Panc1 (cell line): ENCODE measurements at regions not wholly inside any gene's neighbourhood (a gene's known extent, or its start where the extent isn't known, plus 50 kb on each side); places are given as distances from the start of the nearest gene placed in this dataset.
"Not testable (repeated sequence)": the region's sequence is repeated elsewhere in the genome, so short reads cannot be mapped to it uniquely, and the experiment has no call there.

Source experiments
- ATAC-seq: fragments of 200-7000 bp; cut with Tn5 transposase; 2 replicates; pipeline ENCODE4 v1.9.1; 2020; ENCODE audit warnings: mild to moderate bottlenecking, moderate library complexity
- BruUV-seq: library from RNA; stranded (reverse); fragments of 400-500 nt; replicated peaks from 2 replicates; lab custom pipeline; 2021; lab: Mats Ljungman, UMichigan
- CTCF ChIA-PET: fragments of 300-600 bp; sonication (Branson Sonifier 250); formaldehyde crosslinking; loops from one replicate; lab custom pipeline; 2022; ENCODE audit warnings: antibody characterized with exemption; lab: Charles Lee
- POLR2A ChIA-PET: fragments of 300-600 bp; sonication (Branson Sonifier 250); formaldehyde crosslinking; loops from one replicate; lab custom pipeline; 2022; ENCODE audit warnings: antibody characterized with exemption; lab: Charles Lee
- DNase-seq: peaks from one replicate; pipeline ENCODE4 v3.0.0-alpha.2; 2010; ENCODE audit warnings: low read depth, low spot score
- H3K27ac ChIP-seq: 2 replicates; pipeline ENCODE4 v1.5.1; 2011; ENCODE audit warnings: mild to moderate bottlenecking, low read length, inconsistent platforms
- H3K27me3 ChIP-seq: fragments of 200-500 bp; sonication (Bioruptor generic); 2 replicates; pipeline ENCODE4 v1.6.0; 2014; ENCODE audit warnings: low read length, inconsistent platforms; ENCODE audit not compliant: control insufficient read depth, insufficient read depth
- H3K36me3 ChIP-seq: fragments of 200-500 bp; sonication (Bioruptor generic); 2 replicates; pipeline ENCODE4 v1.5.1; 2014; ENCODE audit warnings: inconsistent platforms, mild to moderate bottlenecking, low read length, moderate library complexity; ENCODE audit not compliant: control insufficient read depth, insufficient read depth
- H3K4me1 ChIP-seq: 2 replicates; pipeline ENCODE4 v1.5.1; 2011; ENCODE audit warnings: inconsistent platforms, mild to moderate bottlenecking, low read length, moderate library complexity; ENCODE audit not compliant: control insufficient read depth, insufficient read depth
- H3K4me3 ChIP-seq, 2 experiments: 2 replicates each; pipeline ENCODE4 v1.5.1; 2011 to 2012; ENCODE audit warnings: low read depth in 2 of 2, low read length in 2 of 2, mild to moderate bottlenecking in 2 of 2, inconsistent platforms in 1 of 2, moderate library complexity in 1 of 2
- H3K9me3 ChIP-seq: fragments of 200-500 bp; sonication (Bioruptor generic); 2 replicates; pipeline ENCODE4 v1.5.1; 2014; ENCODE audit warnings: low read depth, mild to moderate bottlenecking, inconsistent platforms, low read length, moderate library complexity; ENCODE audit not compliant: control insufficient read depth, insufficient read depth
- POLR2AphosphoS5 ChIP-seq: IDR thresholded peaks from 2 replicates; pipeline ENCODE4 v1.6.1; 2012; ENCODE audit warnings: mild to moderate bottlenecking, low read depth, low read length, moderate library complexity
- SIN3A ChIP-seq: IDR thresholded peaks from 2 replicates; pipeline ENCODE4 v1.6.1; 2012; ENCODE audit warnings: low read depth, mild to moderate bottlenecking, low read length, moderate library complexity, borderline replicate concordance; ENCODE audit not compliant: insufficient read depth
- TCF7L2 ChIP-seq: IDR thresholded peaks from 2 replicates; pipeline ENCODE4 v1.6.1; 2011; ENCODE audit warnings: mild to moderate bottlenecking, low read depth, low read length, inconsistent platforms
- in situ Hi-C: cut with HindIII; loops from 2 replicates; pipeline ENCODE4 v1.10.0; 2016; ENCODE audit warnings: low sequenced_read_pairs, low pct_unique_long_range_greater_than_20kb
- intact Hi-C: fragments of 100-400 bp; cut with micrococcal nuclease; formaldehyde crosslinking; loops from one replicate; pipeline ENCODE4 v1.10.0; 2022; ENCODE audit not compliant: unreplicated experiment
- TF ChIP-seq, protein P1 (sequence below): fragments of 450-650 bp; IDR thresholded peaks from 2 replicates; pipeline ENCODE4 v1.5.1; 2017; ENCODE audit warnings: mild to moderate bottlenecking
- TF ChIP-seq, protein P2 (sequence below), 2 experiments: IDR thresholded peaks; 2 replicates each; pipeline ENCODE4 v1.6.1; 2011 to 2012; ENCODE audit warnings: low read depth in 2 of 2, control low read depth in 1 of 2, low read length in 1 of 2, mild to moderate bottlenecking in 1 of 2, moderate library complexity in 1 of 2; ENCODE audit not compliant: insufficient read depth in 1 of 2

DNA sequence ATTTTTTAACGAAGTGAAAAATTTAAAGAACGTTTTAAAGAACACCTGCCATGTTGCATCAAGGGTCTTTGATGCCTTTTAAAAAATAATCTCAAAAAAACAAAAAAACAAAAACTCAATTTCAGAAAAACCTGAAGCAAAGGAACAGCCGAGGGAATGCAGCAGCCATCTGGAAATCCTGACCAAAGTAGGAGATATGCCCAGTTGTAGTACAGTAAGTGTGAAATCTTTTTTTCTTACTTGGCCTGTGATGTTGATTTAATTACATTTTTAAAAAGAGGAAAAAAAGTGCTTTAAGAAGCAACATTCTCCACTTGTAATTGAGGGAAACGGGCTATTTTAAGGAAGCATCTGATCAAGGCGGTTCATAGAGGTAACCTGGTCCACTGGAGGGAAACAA is 213.7 kb upstream of the GAP43 start:
- ChIA-PET POLR2A (no interaction called here), CTCF (no interaction called here)
- intact Hi-C loops, result no loop called here
- DNase-seq, result no peak
- Histone ChIP-seq H3K9me3 (no peaks in the 10 kb centered on the region), H3K36me3 (no peaks in the 10 kb centered on the region), H3K27me3 (no peaks in the 10 kb centered on the region), H3K27ac (no peak overlapping the region), H3K4me1 (no peaks in the 10 kb centered on the region), H3K4me3 (no peak overlapping the region)
- no peak for ATAC-seq
- in situ Hi-C loops, result no loop called here
- BruUV-seq, result no TSS peak
- TF ChIP-seq, protein P1, sequence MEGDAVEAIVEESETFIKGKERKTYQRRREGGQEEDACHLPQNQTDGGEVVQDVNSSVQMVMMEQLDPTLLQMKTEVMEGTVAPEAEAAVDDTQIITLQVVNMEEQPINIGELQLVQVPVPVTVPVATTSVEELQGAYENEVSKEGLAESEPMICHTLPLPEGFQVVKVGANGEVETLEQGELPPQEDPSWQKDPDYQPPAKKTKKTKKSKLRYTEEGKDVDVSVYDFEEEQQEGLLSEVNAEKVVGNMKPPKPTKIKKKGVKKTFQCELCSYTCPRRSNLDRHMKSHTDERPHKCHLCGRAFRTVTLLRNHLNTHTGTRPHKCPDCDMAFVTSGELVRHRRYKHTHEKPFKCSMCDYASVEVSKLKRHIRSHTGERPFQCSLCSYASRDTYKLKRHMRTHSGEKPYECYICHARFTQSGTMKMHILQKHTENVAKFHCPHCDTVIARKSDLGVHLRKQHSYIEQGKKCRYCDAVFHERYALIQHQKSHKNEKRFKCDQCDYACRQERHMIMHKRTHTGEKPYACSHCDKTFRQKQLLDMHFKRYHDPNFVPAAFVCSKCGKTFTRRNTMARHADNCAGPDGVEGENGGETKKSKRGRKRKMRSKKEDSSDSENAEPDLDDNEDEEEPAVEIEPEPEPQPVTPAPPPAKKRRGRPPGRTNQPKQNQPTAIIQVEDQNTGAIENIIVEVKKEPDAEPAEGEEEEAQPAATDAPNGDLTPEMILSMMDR, result no peak
- TF ChIP-seq POLR2AphosphoS5, result no peak
- TF ChIP-seq, protein P2, sequence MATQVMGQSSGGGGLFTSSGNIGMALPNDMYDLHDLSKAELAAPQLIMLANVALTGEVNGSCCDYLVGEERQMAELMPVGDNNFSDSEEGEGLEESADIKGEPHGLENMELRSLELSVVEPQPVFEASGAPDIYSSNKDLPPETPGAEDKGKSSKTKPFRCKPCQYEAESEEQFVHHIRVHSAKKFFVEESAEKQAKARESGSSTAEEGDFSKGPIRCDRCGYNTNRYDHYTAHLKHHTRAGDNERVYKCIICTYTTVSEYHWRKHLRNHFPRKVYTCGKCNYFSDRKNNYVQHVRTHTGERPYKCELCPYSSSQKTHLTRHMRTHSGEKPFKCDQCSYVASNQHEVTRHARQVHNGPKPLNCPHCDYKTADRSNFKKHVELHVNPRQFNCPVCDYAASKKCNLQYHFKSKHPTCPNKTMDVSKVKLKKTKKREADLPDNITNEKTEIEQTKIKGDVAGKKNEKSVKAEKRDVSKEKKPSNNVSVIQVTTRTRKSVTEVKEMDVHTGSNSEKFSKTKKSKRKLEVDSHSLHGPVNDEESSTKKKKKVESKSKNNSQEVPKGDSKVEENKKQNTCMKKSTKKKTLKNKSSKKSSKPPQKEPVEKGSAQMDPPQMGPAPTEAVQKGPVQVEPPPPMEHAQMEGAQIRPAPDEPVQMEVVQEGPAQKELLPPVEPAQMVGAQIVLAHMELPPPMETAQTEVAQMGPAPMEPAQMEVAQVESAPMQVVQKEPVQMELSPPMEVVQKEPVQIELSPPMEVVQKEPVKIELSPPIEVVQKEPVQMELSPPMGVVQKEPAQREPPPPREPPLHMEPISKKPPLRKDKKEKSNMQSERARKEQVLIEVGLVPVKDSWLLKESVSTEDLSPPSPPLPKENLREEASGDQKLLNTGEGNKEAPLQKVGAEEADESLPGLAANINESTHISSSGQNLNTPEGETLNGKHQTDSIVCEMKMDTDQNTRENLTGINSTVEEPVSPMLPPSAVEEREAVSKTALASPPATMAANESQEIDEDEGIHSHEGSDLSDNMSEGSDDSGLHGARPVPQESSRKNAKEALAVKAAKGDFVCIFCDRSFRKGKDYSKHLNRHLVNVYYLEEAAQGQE (IDR thresholded peaks at IDR 0.05; ENCODE audit: insufficient read depth in 1 of 2, low read depth in 2 of 2, low read length in 1 of 2), result no peak
- no peak for TF ChIP-seq SIN3A
- TF ChIP-seq TCF7L2, result no peak

DNA sequence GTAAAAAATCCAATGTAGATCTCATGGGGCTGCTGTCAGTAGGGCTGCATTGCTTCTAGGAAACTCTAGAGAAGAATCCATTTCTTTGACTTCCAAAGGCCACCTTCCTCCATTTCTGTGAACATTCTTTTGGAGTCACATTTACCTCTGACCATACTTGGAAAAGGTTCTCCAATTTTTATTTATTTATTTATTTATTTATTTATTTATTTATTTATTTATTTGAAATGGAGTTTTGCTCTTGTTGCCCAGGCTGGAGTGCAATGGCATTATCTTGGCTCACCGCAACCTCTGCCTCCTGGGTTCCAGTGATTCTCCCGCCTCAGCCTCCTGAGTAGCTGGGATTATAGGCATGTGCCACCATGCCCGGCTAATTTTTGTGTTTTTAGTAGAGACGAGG is 208.7 kb upstream of the GAP43 start:
- BruUV-seq, H3K4me1 ChIP-seq, DNase-seq, H3K9me3 ChIP-seq, POLR2A ChIA-PET, intact Hi-C loops, CTCF ChIA-PET, in situ Hi-C loops, H3K27ac ChIP-seq, H3K27me3 ChIP-seq, H3K36me3 ChIP-seq, H3K4me3 ChIP-seq, ATAC-seq: not testable (repeated sequence)

DNA sequence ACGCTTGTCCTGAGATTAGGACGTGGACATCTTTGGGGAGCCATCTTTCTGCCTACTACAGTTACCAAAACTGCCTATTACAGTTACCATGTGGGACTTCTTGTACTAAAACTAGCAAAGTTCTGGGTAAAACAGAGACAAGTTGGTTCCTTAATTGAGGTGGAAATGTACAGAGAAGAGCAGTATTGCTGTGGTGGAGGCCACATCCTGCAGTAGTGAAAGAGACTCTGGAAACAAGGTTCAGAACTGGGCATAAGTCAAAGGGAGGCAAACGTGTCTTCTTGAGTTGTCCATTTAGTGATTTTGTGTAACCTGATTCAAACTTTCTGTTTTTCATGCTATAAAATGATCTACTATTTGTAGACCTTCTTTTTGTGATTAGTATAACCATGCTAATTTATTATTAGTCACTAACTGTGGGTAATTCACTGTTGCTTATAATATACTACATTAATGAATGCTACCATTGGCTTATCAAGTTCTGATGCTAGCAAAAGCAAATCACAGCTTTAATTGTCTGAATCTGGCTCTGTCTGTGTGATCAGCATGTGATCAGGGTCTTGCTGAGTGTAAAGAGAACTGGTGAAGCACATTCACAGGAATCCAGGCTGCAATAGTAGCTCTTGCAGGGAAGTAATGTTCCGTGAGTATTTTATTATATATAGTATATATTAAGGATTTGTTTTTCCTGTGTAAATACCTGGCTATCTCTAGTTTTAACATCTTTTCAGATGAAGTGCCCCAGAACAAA is 207.9 kb upstream of the GAP43 start:
- no peak overlapping the region for H3K4me3 ChIP-seq
- ATAC-seq (no peak), DNase-seq (no peak)
- no peaks in the 10 kb centered on the region for H3K36me3 ChIP-seq
- TF ChIP-seq, protein P2 (IDR thresholded peaks at IDR 0.05; ENCODE audit: insufficient read depth in 1 of 2, low read depth in 2 of 2, low read length in 1 of 2), result no peak
- no peak for TF ChIP-seq POLR2AphosphoS5
- TF ChIP-seq SIN3A, result no peak
- TF ChIP-seq, protein P1, result no peak
- TF ChIP-seq TCF7L2, result no peak
- no TSS peak for BruUV-seq
- ChIA-PET CTCF (no interaction called here), POLR2A (no interaction called here)
- H3K4me1 ChIP-seq, result no peaks in the 10 kb centered on the region
- no peaks in the 10 kb centered on the region for H3K9me3 ChIP-seq
- no peaks in the 10 kb centered on the region for H3K27me3 ChIP-seq
- in situ Hi-C loops (no loop called here), intact Hi-C loops (no loop called here)
- H3K27ac ChIP-seq, result no peak overlapping the region
